ENCODE measurements at regions not wholly inside any gene's neighbourhood (a gene's known extent, or its start where the extent isn't known, plus 50 kb on each side); places are given as distances from the start of the nearest gene placed in this dataset.

DNA sequence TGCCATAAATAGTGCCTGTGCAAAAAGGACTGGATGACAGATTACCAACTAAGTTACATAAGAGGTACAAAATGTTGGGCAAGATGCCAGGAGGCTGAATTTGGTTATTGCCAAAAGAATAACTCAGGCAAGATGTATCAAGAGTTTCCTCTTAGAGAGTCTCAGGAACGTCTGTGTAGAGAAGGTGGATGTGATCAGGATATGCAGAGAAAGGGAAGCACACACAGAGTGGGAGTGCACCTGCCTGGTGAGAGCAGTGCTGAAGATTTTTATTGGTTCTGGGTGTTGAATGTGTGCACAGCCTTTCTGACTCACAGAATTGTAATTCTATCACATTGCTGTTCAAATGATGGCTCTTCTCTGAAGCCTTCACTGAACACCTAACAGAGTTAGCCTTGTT, 156.8 kb upstream of the HS3ST1 start:
- TF ChIP-seq, protein P1, sequence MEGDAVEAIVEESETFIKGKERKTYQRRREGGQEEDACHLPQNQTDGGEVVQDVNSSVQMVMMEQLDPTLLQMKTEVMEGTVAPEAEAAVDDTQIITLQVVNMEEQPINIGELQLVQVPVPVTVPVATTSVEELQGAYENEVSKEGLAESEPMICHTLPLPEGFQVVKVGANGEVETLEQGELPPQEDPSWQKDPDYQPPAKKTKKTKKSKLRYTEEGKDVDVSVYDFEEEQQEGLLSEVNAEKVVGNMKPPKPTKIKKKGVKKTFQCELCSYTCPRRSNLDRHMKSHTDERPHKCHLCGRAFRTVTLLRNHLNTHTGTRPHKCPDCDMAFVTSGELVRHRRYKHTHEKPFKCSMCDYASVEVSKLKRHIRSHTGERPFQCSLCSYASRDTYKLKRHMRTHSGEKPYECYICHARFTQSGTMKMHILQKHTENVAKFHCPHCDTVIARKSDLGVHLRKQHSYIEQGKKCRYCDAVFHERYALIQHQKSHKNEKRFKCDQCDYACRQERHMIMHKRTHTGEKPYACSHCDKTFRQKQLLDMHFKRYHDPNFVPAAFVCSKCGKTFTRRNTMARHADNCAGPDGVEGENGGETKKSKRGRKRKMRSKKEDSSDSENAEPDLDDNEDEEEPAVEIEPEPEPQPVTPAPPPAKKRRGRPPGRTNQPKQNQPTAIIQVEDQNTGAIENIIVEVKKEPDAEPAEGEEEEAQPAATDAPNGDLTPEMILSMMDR (IDR thresholded peaks at IDR 0.05), result no peak
- no peak for TF ChIP-seq POLR2A (IDR thresholded peaks at IDR 0.05)

Data from tibial nerve (tissue), 3 donors.